SK-N-MC (cell line): ENCODE measurements at regions not wholly inside any gene's neighbourhood (a gene's known extent, or its start where the extent isn't known, plus 50 kb on each side); places are given as distances from the start of the nearest gene placed in this dataset.

Experiments used
- DNase-seq: peaks from one replicate; pipeline ENCODE4 v3.0.0-alpha.2; 2011; ENCODE audit warnings: low read depth, low spot score
- H3K27ac ChIP-seq: fragments of 200-600 bp; sonication (generic); 2 replicates; pipeline ENCODE4 v1.5.1; 2016; ENCODE audit warnings: mixed run types
- H3K36me3 ChIP-seq: fragments of 200-600 bp; sonication (generic); 2 replicates; pipeline ENCODE4 v1.6.1; 2017; ENCODE audit warnings: antibody characterized with exemption, low read length, mixed read lengths; ENCODE audit not compliant: insufficient read depth
- H3K4me3 ChIP-seq: fragments of 200-600 bp; sonication (generic); 2 replicates; pipeline ENCODE4 v1.5.1; 2016
- H3K9ac ChIP-seq: fragments of 200-600 bp; sonication (generic); 2 replicates; pipeline ENCODE4 v1.8.0; 2017; ENCODE audit warnings: mixed run types, mixed read lengths; ENCODE audit not compliant: insufficient read length
- H3K9me3 ChIP-seq: fragments of 200-600 bp; sonication (generic); 2 replicates; pipeline ENCODE4 v1.6.1; 2017; ENCODE audit warnings: low read depth, mild to moderate bottlenecking, antibody characterized with exemption, low read length, moderate library complexity, mixed read lengths
- EZH2 ChIP-seq: fragments of 200-600 bp; sonication (generic); IDR thresholded peaks from one replicate; pipeline ENCODE4 v1.6.1; 2017; ENCODE audit warnings: antibody characterized with exemption
- FOXP2 ChIP-seq: optimal IDR thresholded peaks from 2 replicates; pipeline ENCODE3; 2011; ENCODE audit warnings: mild to moderate bottlenecking, moderate library complexity; ENCODE audit not compliant: insufficient read depth; ENCODE audit errors: extremely low read length, control extremely low read depth
- POLR2AphosphoS5 ChIP-seq: IDR thresholded peaks from 2 replicates; pipeline ENCODE4 v1.6.1; 2012; ENCODE audit warnings: mild to moderate bottlenecking, low read depth, low read length, borderline replicate concordance

- H3K4me3 ChIP-seq, result no peak overlapping the region
- no peak for DNase-seq
- H3K9ac ChIP-seq, result no peak overlapping the region
- H3K27ac ChIP-seq, result no peak overlapping the region
- H3K36me3 ChIP-seq, result no peaks in the 10 kb centered on the region
- no peak for TF ChIP-seq EZH2
- no peak for TF ChIP-seq POLR2AphosphoS5
- TF ChIP-seq FOXP2, result no peak
- no peaks in the 10 kb centered on the region for H3K9me3 ChIP-seq
Measured at GRCh38 chr14:89660166-89660565, 243.1 kb upstream of the FOXN3 start.

GRCh38 chr14:89658977-89659670, 242.1 kb upstream of the FOXN3 start:
- no peaks in the 10 kb centered on the region for H3K36me3 ChIP-seq
- TF ChIP-seq EZH2, result no peak
- TF ChIP-seq FOXP2, result no peak
- TF ChIP-seq POLR2AphosphoS5, result no peak
- DNase-seq, result no peak
- no peak overlapping the region for H3K4me3 ChIP-seq
- no peak overlapping the region for H3K9ac ChIP-seq
- H3K9me3 ChIP-seq, result no peaks in the 10 kb centered on the region
- H3K27ac ChIP-seq, result no peak overlapping the region

- DNase-seq, result no peak
- no peak overlapping the region for H3K27ac ChIP-seq
- H3K4me3 ChIP-seq, result no peak overlapping the region
- no peaks in the 10 kb centered on the region for H3K36me3 ChIP-seq
- no peak overlapping the region for H3K9ac ChIP-seq
- no peaks in the 10 kb centered on the region for H3K9me3 ChIP-seq
- TF ChIP-seq FOXP2, result no peak
- no peak for TF ChIP-seq POLR2AphosphoS5
- TF ChIP-seq EZH2, result no peak
Measured at GRCh38 chr14:89657014-89657413, 240.0 kb upstream of the FOXN3 start.

- no peak for DNase-seq
- Histone ChIP-seq H3K9ac (no peak overlapping the region), H3K36me3 (no peaks in the 10 kb centered on the region), H3K4me3 (no peak overlapping the region), H3K9me3 (no peaks in the 10 kb centered on the region), H3K27ac (no peak overlapping the region)
- TF ChIP-seq POLR2AphosphoS5, result no peak
- TF ChIP-seq EZH2, result no peak
- TF ChIP-seq FOXP2, result no peak
Measured at GRCh38 chr14:89654998-89655397, 238.0 kb upstream of the FOXN3 start.

GRCh38 chr14:89652352-89652751, 235.3 kb upstream of the FOXN3 start:
- Histone ChIP-seq H3K36me3 (no peaks in the 10 kb centered on the region), H3K9ac (no peak overlapping the region), H3K9me3 (no peaks in the 10 kb centered on the region), H3K4me3 (no peak overlapping the region), H3K27ac (no peak overlapping the region)
- TF ChIP-seq FOXP2, result no peak
- TF ChIP-seq EZH2, result no peak
- TF ChIP-seq POLR2AphosphoS5, result no peak
- DNase-seq, result no peak

GRCh38 chr14:89651805-89652204, 234.8 kb upstream of the FOXN3 start:
- Histone ChIP-seq H3K4me3 (no peak overlapping the region), H3K36me3 (no peaks in the 10 kb centered on the region), H3K9ac (no peak overlapping the region), H3K9me3 (no peaks in the 10 kb centered on the region), H3K27ac (no peak overlapping the region)
- no peak for DNase-seq
- TF ChIP-seq EZH2, result no peak
- no peak for TF ChIP-seq POLR2AphosphoS5
- no peak for TF ChIP-seq FOXP2

GRCh38 chr14:89650077-89650978, 233.3 kb upstream of the FOXN3 start:
- no peak for DNase-seq
- no peak for TF ChIP-seq POLR2AphosphoS5
- TF ChIP-seq FOXP2, result no peak
- TF ChIP-seq EZH2, result no peak
- no peak overlapping the region for H3K9ac ChIP-seq
- H3K36me3 ChIP-seq, result no peaks in the 10 kb centered on the region
- H3K27ac ChIP-seq, result no peak overlapping the region
- H3K4me3 ChIP-seq, result no peak overlapping the region
- H3K9me3 ChIP-seq, result no peaks in the 10 kb centered on the region

GRCh38 chr14:89649451-89650075, 232.5 kb upstream of the FOXN3 start:
- Histone ChIP-seq H3K27ac (no peak overlapping the region), H3K36me3 (no peaks in the 10 kb centered on the region), H3K9ac (no peak overlapping the region), H3K9me3 (no peaks in the 10 kb centered on the region), H3K4me3 (no peak overlapping the region)
- DNase-seq, result no peak
- TF ChIP-seq POLR2AphosphoS5 (no peak), EZH2 (no peak), FOXP2 (no peak)
